ENCODE measurements at regions not wholly inside any gene's neighbourhood (a gene's known extent, or its start where the extent isn't known, plus 50 kb on each side); places are given as distances from the start of the nearest gene placed in this dataset.

- TF ChIP-seq CTCF (tag by site-specific recombination; IDR thresholded peaks at IDR 0.05) (no peak), ZNF350 (tag by site-specific recombination; IDR thresholded peaks at IDR 0.05) (no peak), SALL2 (tag by site-specific recombination; IDR thresholded peaks at IDR 0.05; ENCODE audit: borderline replicate concordance) (no peak), REST (tag by site-specific recombination; IDR thresholded peaks at IDR 0.05) (no peak), ZXDB (tag by site-specific recombination; IDR thresholded peaks at IDR 0.05) (no peak), ZBTB8A (tag by site-specific recombination; IDR thresholded peaks at IDR 0.05) (no peak), ZNF843 (tag by site-specific recombination; IDR thresholded peaks at IDR 0.05) (no peak; the same call in 1 of the 2 replicates), ZNF830 (tag by site-specific recombination; IDR thresholded peaks at IDR 0.05; ENCODE audit: low read depth) (no peak)
- TF ChIP-seq, protein P1, sequence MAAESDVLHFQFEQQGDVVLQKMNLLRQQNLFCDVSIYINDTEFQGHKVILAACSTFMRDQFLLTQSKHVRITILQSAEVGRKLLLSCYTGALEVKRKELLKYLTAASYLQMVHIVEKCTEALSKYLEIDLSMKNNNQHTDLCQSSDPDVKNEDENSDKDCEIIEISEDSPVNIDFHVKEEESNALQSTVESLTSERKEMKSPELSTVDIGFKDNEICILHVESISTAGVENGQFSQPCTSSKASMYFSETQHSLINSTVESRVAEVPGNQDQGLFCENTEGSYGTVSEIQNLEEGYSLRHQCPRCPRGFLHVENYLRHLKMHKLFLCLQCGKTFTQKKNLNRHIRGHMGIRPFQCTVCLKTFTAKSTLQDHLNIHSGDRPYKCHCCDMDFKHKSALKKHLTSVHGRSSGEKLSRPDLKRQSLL (tag by site-specific recombination; IDR thresholded peaks at IDR 0.05), result no peak
- TF ChIP-seq, protein P2, sequence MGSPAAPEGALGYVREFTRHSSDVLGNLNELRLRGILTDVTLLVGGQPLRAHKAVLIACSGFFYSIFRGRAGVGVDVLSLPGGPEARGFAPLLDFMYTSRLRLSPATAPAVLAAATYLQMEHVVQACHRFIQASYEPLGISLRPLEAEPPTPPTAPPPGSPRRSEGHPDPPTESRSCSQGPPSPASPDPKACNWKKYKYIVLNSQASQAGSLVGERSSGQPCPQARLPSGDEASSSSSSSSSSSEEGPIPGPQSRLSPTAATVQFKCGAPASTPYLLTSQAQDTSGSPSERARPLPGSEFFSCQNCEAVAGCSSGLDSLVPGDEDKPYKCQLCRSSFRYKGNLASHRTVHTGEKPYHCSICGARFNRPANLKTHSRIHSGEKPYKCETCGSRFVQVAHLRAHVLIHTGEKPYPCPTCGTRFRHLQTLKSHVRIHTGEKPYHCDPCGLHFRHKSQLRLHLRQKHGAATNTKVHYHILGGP (tag by site-specific recombination; IDR thresholded peaks at IDR 0.05), result no peak
Measured at GRCh38 chr6:84424956-84425355, 197.5 kb upstream of the CEP162 start.

All from HEK293 (cell line).